ENCODE measurements at regions not wholly inside any gene's neighbourhood (a gene's known extent, or its start where the extent isn't known, plus 50 kb on each side); places are given as distances from the start of the nearest gene placed in this dataset.

- TF ChIP-seq CTCF (IDR thresholded peaks at IDR 0.05) (no peak), POLR2AphosphoS5 (IDR thresholded peaks at IDR 0.05) (no peak), POLR2A (IDR thresholded peaks at IDR 0.05) (no peak)
Measured at GRCh38 chr7:24216576-24217125, 67.3 kb upstream of the NPY start.

All from prostate gland (tissue), 2 donors.